ENCODE measurements at regions not wholly inside any gene's neighbourhood (a gene's known extent, or its start where the extent isn't known, plus 50 kb on each side); places are given as distances from the start of the nearest gene placed in this dataset.

DNA sequence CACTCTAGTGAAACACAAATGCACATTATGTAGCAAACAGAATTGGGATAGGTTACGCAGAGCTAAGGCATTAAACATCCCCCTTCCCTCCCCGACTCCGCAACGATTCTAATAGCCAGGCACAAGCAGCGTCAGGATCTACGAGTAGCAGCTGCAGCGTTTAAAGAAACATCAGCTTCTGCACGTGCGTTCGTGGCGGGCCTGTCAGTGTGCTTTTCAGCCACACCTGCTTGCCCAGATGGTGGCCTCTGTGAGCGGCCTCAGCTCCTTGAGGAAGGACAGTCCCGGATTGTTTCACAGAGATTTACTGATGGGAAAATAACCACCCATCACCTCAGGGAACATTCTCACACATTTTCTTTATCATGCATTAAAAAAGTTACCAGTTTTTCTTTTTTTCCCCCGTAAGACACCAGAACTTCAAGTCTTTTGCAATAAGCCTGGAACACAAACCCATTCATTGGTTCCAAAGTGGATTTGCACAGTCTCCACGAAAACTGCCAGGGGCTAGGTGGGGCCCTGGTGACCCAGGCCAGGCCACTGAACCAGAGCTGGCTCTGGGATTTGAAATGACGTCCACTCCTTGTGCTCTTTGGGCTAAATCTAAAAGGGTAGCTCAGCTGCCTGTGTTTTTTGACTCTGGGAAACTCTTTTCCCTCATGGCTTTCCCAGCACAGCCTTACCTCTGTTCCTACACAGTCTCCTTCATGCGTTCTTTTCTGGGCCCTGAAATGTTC is 325.5 kb downstream of the KCNRG start:
- TF ChIP-seq, protein P1, sequence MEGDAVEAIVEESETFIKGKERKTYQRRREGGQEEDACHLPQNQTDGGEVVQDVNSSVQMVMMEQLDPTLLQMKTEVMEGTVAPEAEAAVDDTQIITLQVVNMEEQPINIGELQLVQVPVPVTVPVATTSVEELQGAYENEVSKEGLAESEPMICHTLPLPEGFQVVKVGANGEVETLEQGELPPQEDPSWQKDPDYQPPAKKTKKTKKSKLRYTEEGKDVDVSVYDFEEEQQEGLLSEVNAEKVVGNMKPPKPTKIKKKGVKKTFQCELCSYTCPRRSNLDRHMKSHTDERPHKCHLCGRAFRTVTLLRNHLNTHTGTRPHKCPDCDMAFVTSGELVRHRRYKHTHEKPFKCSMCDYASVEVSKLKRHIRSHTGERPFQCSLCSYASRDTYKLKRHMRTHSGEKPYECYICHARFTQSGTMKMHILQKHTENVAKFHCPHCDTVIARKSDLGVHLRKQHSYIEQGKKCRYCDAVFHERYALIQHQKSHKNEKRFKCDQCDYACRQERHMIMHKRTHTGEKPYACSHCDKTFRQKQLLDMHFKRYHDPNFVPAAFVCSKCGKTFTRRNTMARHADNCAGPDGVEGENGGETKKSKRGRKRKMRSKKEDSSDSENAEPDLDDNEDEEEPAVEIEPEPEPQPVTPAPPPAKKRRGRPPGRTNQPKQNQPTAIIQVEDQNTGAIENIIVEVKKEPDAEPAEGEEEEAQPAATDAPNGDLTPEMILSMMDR (IDR thresholded peaks at IDR 0.05) = no peak
- TF ChIP-seq POLR2A (IDR thresholded peaks at IDR 0.05) = no peak

All from body of pancreas (tissue), 4 donors.